ENCODE measurements at regions not wholly inside any gene's neighbourhood (a gene's known extent, or its start where the extent isn't known, plus 50 kb on each side); places are given as distances from the start of the nearest gene placed in this dataset.

DNA sequence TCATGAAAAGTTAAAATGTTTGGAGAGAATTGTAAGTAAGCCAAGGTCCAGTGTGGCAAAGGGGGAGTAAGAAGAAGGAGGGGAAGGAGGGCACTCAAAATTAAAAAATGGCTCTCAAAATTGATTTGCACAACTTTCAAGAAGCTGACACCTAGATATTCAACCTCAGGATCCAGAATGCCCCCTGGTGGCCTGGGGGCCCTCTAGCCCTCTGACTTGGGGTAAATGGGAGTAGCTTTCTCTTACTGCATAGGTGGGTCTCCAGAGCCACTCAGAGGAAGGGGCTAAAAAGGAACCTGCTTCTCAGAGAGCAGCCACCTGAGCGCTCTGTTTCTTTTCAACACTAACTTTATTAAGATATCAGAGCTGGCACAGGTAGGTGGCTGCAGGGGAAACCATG is 968.5 kb downstream of the BCL11A start:
- TF ChIP-seq, protein P1, sequence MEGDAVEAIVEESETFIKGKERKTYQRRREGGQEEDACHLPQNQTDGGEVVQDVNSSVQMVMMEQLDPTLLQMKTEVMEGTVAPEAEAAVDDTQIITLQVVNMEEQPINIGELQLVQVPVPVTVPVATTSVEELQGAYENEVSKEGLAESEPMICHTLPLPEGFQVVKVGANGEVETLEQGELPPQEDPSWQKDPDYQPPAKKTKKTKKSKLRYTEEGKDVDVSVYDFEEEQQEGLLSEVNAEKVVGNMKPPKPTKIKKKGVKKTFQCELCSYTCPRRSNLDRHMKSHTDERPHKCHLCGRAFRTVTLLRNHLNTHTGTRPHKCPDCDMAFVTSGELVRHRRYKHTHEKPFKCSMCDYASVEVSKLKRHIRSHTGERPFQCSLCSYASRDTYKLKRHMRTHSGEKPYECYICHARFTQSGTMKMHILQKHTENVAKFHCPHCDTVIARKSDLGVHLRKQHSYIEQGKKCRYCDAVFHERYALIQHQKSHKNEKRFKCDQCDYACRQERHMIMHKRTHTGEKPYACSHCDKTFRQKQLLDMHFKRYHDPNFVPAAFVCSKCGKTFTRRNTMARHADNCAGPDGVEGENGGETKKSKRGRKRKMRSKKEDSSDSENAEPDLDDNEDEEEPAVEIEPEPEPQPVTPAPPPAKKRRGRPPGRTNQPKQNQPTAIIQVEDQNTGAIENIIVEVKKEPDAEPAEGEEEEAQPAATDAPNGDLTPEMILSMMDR (IDR thresholded peaks at IDR 0.05; ENCODE audit: low read length) = peak; percentile 58
- no peak for TF ChIP-seq EZH2 (IDR thresholded peaks at IDR 0.05; ENCODE audit: borderline replicate concordance, low read length)

All from OCI-LY1 (cell line).